GM12878 (cell line): ENCODE measurements at regions not wholly inside any gene's neighbourhood (a gene's known extent, or its start where the extent isn't known, plus 50 kb on each side); places are given as distances from the start of the nearest gene placed in this dataset.

Experiments used
- ATAC-seq: fragments of 200-7000 bp; cut with Tn5 transposase; 3 replicates; pipeline ENCODE4 v1.9.1; 2020; ENCODE audit warnings: mild to moderate bottlenecking, moderate library complexity
- BruUV-seq: library from RNA; stranded (reverse); fragments of 400-500 nt; replicated peaks from 2 replicates; lab custom pipeline; 2021; lab: Mats Ljungman, UMichigan
- CTCF ChIA-PET: fragments of 300-600 bp; sonication (Branson Sonifier 250); formaldehyde crosslinking; extraction: SDS; loops from one replicate; lab custom pipeline; 2021; ENCODE audit warnings: inconsistent platforms; lab: Yijun Ruan, JAX
- POLR2A ChIA-PET: fragments of 350-600 bp; formaldehyde crosslinking; extraction: SDS; loops from one replicate; lab custom pipeline; 2021; ENCODE audit warnings: inconsistent platforms; lab: Charles Lee
- RAD21 ChIA-PET: fragments of 300-600 bp; sonication (Branson Sonifier 250); formaldehyde crosslinking; loops from one replicate; lab custom pipeline; 2023; ENCODE audit warnings: antibody characterized with exemption; ENCODE audit not compliant: unreplicated experiment; lab: Charles Lee
- SMC1A ChIA-PET: fragments of 300-600 bp; sonication (Branson Sonifier 250); formaldehyde crosslinking; loops from one replicate; lab custom pipeline; 2023; ENCODE audit not compliant: unreplicated experiment, uncharacterized antibody; lab: Charles Lee
- DNase-seq: peaks from one replicate; pipeline ENCODE4 v3.0.0-alpha.2; 2011; ENCODE audit warnings: low read depth, low spot score
- FAIRE-seq: peaks from 3 replicates; lab custom pipeline; 2011; peaks lifted over from hg19 to GRCh38; lab: Jason Lieb, UNC
- H2AFZ ChIP-seq: 2 replicates; pipeline ENCODE4 v1.6.0; 2011; ENCODE audit warnings: low read depth, low read length, control low read depth; ENCODE audit not compliant: control insufficient read depth
- H3K27ac ChIP-seq: 2 replicates; pipeline ENCODE4 v1.5.1; 2011; ENCODE audit warnings: control low read depth; ENCODE audit not compliant: control insufficient read depth, insufficient read depth
- H3K27me3 ChIP-seq, 2 experiments: replicated peaks in 1 of 2; 2 replicates each; pipeline versions ENCODE4 v1.6.0 to v1.6.1; 2011; ENCODE audit warnings: low read length in 1 of 2; ENCODE audit not compliant: control insufficient read depth in 2 of 2, insufficient read depth in 2 of 2
- H3K36me3 ChIP-seq, 2 experiments: 2 replicates each; pipeline ENCODE4 v1.5.1; 2011; ENCODE audit warnings: low read length in 1 of 2; ENCODE audit not compliant: control insufficient read depth in 2 of 2, insufficient read depth in 2 of 2
- H3K4me1 ChIP-seq: 2 replicates; pipeline ENCODE4 v1.6.1; 2011; ENCODE audit warnings: mild to moderate bottlenecking, low read length, moderate library complexity, mixed read lengths; ENCODE audit not compliant: control insufficient read depth, insufficient read depth
- H3K4me2 ChIP-seq: 2 replicates; pipeline ENCODE4 v1.6.0; 2011; ENCODE audit warnings: control low read depth; ENCODE audit not compliant: control insufficient read depth, insufficient read depth
- H3K4me3 ChIP-seq: fragments of 200-600 bp; sonication (generic); 2 replicates; pipeline ENCODE4 v1.5.1; 2016
- H3K79me2 ChIP-seq: 2 replicates; pipeline ENCODE4 v1.6.0; 2011; ENCODE audit warnings: low read length; ENCODE audit not compliant: control insufficient read depth, insufficient read depth
- H3K9ac ChIP-seq: 2 replicates; pipeline ENCODE4 v1.8.0; 2011; ENCODE audit warnings: low read length, control low read depth, mixed read lengths; ENCODE audit not compliant: control insufficient read depth, insufficient read depth
- H3K9me3 ChIP-seq: replicated peaks from 3 replicates; pipeline ENCODE4 v1.5.1; 2011; ENCODE audit warnings: mild to moderate bottlenecking, low read length; ENCODE audit not compliant: control insufficient read depth, insufficient read depth
- H4K20me1 ChIP-seq: 2 replicates; pipeline ENCODE4 v1.6.0; 2011; ENCODE audit not compliant: control insufficient read depth, insufficient read depth
- EED ChIP-seq: sonication (generic); IDR thresholded peaks from 2 replicates; pipeline ENCODE4 v1.6.1; 2016; ENCODE audit warnings: antibody characterized with exemption, low read depth
- FOXK2 ChIP-seq: fragments of 450-650 bp; IDR thresholded peaks from 2 replicates; pipeline ENCODE4 v1.6.1; 2017; ENCODE audit warnings: mild to moderate bottlenecking, moderate library complexity
- HDAC6 ChIP-seq: fragments of 200-600 bp; sonication (generic); IDR thresholded peaks from one replicate; pipeline ENCODE4 v1.8.0; 2017; ENCODE audit warnings: antibody characterized with exemption; ENCODE audit not compliant: unreplicated experiment
- IKZF1 ChIP-seq: fragments of 450-650 bp; conservative IDR thresholded peaks from 2 replicates; pipeline ENCODE4 v1.6.1; 2017; ENCODE audit warnings: antibody characterized with exemption, mild to moderate bottlenecking
- MEF2A ChIP-seq: IDR thresholded peaks from 2 replicates; pipeline ENCODE4 v1.6.1; 2011; ENCODE audit warnings: low read depth, mild to moderate bottlenecking, low read length, moderate library complexity; ENCODE audit not compliant: insufficient read depth
- MEF2B ChIP-seq: fragments of 450-650 bp; IDR thresholded peaks from 2 replicates; pipeline ENCODE4 v1.6.1; 2018; ENCODE audit warnings: mild to moderate bottlenecking, moderate library complexity; ENCODE audit not compliant: partially characterized antibody, poor library complexity, severe bottlenecking
- SMC3 ChIP-seq: IDR thresholded peaks from 2 replicates; pipeline ENCODE4 v1.6.1; 2011; ENCODE audit warnings: low read length, improper control_type of control experiment, borderline replicate concordance
- TBL1XR1 ChIP-seq: IDR thresholded peaks from 2 replicates; pipeline ENCODE4 v1.6.1; 2012; ENCODE audit warnings: low read depth, low read length, improper control_type of control experiment
- TCF7 ChIP-seq: IDR thresholded peaks from 2 replicates; pipeline ENCODE4 v1.6.1; 2014; ENCODE audit warnings: antibody characterized with exemption, borderline replicate concordance
- YY1 ChIP-seq: IDR thresholded peaks from 2 replicates; pipeline ENCODE4 v1.6.1; 2011; ENCODE audit warnings: low read depth, mild to moderate bottlenecking, low read length
- WGBS: methylation state at CpG from one replicate; pipeline ENCODE4 v1.1.6; 2016; ENCODE audit warnings: low lambda C conversion rate; ENCODE audit not compliant: insufficient replicate concordance, insufficient coverage; ENCODE audit errors: missing lambda C conversion rate; 5-methylcytosine and 5-hydroxymethylcytosine counted together
- in situ Hi-C: fragments of 300-500 bp; cut with MboI; formaldehyde crosslinking; loops from 9 replicates; pipeline ENCODE4 v1.14.3; 2018; ENCODE audit warnings: mixed read lengths
- intact Hi-C: fragments of 100-400 bp; cut with micrococcal nuclease; formaldehyde crosslinking; loops from one replicate; pipeline ENCODE4 v1.14.2; 2022; ENCODE audit not compliant: unreplicated experiment
- TF ChIP-seq, protein P1 (sequence below): fragments of 450-650 bp; IDR thresholded peaks from 2 replicates; pipeline ENCODE4 v1.6.1; 2017; ENCODE audit warnings: mild to moderate bottlenecking, moderate library complexity
- TF ChIP-seq, protein P2 (sequence below): fragments of 450-650 bp; IDR thresholded peaks from 2 replicates; pipeline ENCODE4 v1.6.1; 2018; ENCODE audit warnings: mild to moderate bottlenecking, low read depth, moderate library complexity; ENCODE audit not compliant: partially characterized antibody
- TF ChIP-seq, protein P3 (sequence below): fragments of 150-350 bp; IDR thresholded peaks from 2 replicates; pipeline ENCODE4 v1.6.1; 2016; ENCODE audit warnings: low read depth, low read length
- TF ChIP-seq, protein P4 (sequence below): fragments of 450-650 bp; IDR thresholded peaks from 2 replicates; pipeline ENCODE4 v1.6.1; 2017; ENCODE audit warnings: mild to moderate bottlenecking

DNA sequence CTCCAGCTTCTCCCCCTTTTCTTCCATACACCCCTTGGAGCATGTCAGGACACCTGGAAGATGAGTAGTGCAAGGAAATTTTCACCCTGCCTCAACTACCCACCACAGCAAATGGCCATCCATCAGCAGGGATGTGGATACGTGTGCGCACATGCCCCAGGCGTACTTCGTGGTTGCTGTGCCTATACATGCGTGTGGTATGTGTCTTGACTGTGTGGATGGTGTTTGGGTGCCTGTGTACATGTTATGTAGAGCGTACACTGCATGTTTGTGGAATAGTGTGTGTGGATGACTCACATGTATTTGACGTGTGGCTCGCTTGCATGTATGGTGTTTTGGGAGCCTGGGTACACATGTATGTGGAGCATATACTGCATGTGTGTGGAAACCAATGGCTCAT, 158.5 kb downstream of the RRAGC start:
- CTCF ChIA-PET, result no interaction called here
- no peak for DNase-seq
- intact Hi-C loops, result no loop called here
- no peaks in the 10 kb centered on the region for H3K27me3 ChIP-seq
- H2AFZ ChIP-seq, result no peak overlapping the region
- no peaks in the 10 kb centered on the region for H3K9me3 ChIP-seq
- no peak for ATAC-seq
- H3K4me2 ChIP-seq, result no peak overlapping the region
- H3K4me1 ChIP-seq, result no peaks in the 10 kb centered on the region
- no TSS peak for BruUV-seq
- SMC1A ChIA-PET, result no interaction called here
- no peak overlapping the region for H3K9ac ChIP-seq
- 39% methylated on average over 8 of the region's 8 CpGs for WGBS
- POLR2A ChIA-PET, result no interaction called here
- no peaks in the 10 kb centered on the region for H4K20me1 ChIP-seq
- H3K79me2 ChIP-seq, result no peaks in the 10 kb centered on the region
- no peak overlapping the region for H3K27ac ChIP-seq
- H3K36me3 ChIP-seq, result no peaks in the 10 kb centered on the region
- no peak for FAIRE-seq
- no peak overlapping the region for H3K4me3 ChIP-seq
- RAD21 ChIA-PET, result no interaction called here
- in situ Hi-C loops, result no loop called here
- no peak for TF ChIP-seq TBL1XR1
- TF ChIP-seq, protein P1, sequence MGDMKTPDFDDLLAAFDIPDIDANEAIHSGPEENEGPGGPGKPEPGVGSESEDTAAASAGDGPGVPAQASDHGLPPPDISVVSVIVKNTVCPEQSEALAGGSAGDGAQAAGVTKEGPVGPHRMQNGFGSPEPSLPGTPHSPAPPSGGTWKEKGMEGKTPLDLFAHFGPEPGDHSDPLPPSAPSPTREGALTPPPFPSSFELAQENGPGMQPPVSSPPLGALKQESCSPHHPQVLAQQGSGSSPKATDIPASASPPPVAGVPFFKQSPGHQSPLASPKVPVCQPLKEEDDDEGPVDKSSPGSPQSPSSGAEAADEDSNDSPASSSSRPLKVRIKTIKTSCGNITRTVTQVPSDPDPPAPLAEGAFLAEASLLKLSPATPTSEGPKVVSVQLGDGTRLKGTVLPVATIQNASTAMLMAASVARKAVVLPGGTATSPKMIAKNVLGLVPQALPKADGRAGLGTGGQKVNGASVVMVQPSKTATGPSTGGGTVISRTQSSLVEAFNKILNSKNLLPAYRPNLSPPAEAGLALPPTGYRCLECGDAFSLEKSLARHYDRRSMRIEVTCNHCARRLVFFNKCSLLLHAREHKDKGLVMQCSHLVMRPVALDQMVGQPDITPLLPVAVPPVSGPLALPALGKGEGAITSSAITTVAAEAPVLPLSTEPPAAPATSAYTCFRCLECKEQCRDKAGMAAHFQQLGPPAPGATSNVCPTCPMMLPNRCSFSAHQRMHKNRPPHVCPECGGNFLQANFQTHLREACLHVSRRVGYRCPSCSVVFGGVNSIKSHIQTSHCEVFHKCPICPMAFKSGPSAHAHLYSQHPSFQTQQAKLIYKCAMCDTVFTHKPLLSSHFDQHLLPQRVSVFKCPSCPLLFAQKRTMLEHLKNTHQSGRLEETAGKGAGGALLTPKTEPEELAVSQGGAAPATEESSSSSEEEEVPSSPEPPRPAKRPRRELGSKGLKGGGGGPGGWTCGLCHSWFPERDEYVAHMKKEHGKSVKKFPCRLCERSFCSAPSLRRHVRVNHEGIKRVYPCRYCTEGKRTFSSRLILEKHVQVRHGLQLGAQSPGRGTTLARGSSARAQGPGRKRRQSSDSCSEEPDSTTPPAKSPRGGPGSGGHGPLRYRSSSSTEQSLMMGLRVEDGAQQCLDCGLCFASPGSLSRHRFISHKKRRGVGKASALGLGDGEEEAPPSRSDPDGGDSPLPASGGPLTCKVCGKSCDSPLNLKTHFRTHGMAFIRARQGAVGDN, result no peak
- TF ChIP-seq TCF7, result no peak
- TF ChIP-seq SMC3, result no peak
- TF ChIP-seq, protein P2, sequence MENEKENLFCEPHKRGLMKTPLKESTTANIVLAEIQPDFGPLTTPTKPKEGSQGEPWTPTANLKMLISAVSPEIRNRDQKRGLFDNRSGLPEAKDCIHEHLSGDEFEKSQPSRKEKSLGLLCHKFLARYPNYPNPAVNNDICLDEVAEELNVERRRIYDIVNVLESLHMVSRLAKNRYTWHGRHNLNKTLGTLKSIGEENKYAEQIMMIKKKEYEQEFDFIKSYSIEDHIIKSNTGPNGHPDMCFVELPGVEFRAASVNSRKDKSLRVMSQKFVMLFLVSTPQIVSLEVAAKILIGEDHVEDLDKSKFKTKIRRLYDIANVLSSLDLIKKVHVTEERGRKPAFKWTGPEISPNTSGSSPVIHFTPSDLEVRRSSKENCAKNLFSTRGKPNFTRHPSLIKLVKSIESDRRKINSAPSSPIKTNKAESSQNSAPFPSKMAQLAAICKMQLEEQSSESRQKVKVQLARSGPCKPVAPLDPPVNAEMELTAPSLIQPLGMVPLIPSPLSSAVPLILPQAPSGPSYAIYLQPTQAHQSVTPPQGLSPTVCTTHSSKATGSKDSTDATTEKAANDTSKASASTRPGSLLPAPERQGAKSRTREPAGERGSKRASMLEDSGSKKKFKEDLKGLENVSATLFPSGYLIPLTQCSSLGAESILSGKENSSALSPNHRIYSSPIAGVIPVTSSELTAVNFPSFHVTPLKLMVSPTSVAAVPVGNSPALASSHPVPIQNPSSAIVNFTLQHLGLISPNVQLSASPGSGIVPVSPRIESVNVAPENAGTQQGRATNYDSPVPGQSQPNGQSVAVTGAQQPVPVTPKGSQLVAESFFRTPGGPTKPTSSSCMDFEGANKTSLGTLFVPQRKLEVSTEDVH, result no peak
- TF ChIP-seq HDAC6, result no peak
- TF ChIP-seq, protein P3, sequence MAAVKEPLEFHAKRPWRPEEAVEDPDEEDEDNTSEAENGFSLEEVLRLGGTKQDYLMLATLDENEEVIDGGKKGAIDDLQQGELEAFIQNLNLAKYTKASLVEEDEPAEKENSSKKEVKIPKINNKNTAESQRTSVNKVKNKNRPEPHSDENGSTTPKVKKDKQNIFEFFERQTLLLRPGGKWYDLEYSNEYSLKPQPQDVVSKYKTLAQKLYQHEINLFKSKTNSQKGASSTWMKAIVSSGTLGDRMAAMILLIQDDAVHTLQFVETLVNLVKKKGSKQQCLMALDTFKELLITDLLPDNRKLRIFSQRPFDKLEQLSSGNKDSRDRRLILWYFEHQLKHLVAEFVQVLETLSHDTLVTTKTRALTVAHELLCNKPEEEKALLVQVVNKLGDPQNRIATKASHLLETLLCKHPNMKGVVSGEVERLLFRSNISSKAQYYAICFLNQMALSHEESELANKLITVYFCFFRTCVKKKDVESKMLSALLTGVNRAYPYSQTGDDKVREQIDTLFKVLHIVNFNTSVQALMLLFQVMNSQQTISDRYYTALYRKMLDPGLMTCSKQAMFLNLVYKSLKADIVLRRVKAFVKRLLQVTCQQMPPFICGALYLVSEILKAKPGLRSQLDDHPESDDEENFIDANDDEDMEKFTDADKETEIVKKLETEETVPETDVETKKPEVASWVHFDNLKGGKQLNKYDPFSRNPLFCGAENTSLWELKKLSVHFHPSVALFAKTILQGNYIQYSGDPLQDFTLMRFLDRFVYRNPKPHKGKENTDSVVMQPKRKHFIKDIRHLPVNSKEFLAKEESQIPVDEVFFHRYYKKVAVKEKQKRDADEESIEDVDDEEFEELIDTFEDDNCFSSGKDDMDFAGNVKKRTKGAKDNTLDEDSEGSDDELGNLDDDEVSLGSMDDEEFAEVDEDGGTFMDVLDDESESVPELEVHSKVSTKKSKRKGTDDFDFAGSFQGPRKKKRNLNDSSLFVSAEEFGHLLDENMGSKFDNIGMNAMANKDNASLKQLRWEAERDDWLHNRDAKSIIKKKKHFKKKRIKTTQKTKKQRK, result no peak
- TF ChIP-seq EED, result no peak
- TF ChIP-seq YY1, result no peak
- no peak for TF ChIP-seq MEF2A
- no peak for TF ChIP-seq IKZF1
- no peak for TF ChIP-seq MEF2B
- TF ChIP-seq, protein P4, sequence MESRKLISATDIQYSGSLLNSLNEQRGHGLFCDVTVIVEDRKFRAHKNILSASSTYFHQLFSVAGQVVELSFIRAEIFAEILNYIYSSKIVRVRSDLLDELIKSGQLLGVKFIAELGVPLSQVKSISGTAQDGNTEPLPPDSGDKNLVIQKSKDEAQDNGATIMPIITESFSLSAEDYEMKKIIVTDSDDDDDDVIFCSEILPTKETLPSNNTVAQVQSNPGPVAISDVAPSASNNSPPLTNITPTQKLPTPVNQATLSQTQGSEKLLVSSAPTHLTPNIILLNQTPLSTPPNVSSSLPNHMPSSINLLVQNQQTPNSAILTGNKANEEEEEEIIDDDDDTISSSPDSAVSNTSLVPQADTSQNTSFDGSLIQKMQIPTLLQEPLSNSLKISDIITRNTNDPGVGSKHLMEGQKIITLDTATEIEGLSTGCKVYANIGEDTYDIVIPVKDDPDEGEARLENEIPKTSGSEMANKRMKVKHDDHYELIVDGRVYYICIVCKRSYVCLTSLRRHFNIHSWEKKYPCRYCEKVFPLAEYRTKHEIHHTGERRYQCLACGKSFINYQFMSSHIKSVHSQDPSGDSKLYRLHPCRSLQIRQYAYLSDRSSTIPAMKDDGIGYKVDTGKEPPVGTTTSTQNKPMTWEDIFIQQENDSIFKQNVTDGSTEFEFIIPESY, result no peak
- no peak for TF ChIP-seq FOXK2
